ENCODE measurements at regions not wholly inside any gene's neighbourhood (a gene's known extent, or its start where the extent isn't known, plus 50 kb on each side); places are given as distances from the start of the nearest gene placed in this dataset.

DNA sequence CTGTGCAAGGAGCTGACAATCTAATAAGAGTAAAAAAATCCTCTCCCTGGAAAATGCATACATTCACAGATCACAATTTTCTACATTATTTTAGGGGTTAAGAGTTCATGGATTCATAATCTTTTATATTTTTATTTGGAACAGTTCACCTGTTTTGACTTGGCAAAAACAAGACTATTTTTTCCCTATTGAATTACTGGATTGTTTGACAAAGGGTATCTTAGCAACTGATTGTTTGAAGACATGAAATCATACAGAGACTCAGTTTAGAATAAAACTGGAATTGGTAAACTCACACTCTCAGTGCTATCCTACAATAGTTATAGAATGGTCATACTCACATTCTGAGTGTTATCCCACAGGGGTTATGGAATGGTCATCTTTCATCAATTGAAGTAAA, 358.2 kb upstream of the PTGER4 start:
- no peak for DNase-seq (ENCODE audit: low read depth)
- in situ Hi-C loops (cut with HindIII; ENCODE audit: low pct_unique_long_range_greater_than_20kb, low sequenced_read_pairs), result no loop called here

DNA sequence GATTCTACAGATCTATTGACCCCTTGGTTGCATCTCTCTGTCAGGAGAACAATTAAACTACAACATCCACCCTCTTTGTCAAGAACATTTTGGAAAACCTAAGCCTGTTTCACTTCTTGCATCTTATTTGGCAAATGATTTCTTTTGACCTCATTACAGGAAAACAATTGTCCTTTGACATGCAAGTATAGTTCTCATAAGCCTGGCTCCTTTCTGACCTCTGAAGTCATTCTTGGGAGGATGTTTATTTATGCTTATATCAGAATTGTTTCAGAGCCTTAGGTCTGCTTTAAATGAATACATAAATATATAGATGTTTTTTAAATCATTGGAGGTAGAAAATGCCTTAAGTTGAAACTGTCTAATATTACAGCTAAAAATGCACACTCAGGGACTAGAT, 361.3 kb upstream of the PTGER4 start:
- in situ Hi-C loops (cut with HindIII; ENCODE audit: low pct_unique_long_range_greater_than_20kb, low sequenced_read_pairs), result no loop called here
- no peak for DNase-seq (ENCODE audit: low read depth)

DNA sequence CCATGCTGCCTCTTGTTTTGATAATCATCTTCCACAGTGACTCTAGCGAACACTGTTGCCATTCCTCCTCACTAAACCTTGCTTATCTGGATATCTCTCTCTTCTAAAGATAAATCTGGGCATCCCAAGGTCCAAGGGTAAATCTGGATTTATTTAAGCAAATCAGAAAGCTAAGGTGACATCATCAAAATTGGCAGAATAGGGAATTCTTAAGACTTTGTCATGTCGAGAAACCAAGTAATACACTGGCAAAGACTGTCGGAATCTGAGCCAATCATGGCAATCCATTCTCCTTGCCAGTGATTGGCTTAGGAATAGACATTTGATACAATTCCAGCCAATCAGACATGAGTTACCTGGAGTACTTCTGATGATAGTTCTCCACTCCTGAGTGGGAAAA, 362.7 kb upstream of the PTGER4 start:
- in situ Hi-C loops (cut with HindIII; ENCODE audit: low pct_unique_long_range_greater_than_20kb, low sequenced_read_pairs), result no loop called here
- no peak for DNase-seq (ENCODE audit: low read depth)

DNA sequence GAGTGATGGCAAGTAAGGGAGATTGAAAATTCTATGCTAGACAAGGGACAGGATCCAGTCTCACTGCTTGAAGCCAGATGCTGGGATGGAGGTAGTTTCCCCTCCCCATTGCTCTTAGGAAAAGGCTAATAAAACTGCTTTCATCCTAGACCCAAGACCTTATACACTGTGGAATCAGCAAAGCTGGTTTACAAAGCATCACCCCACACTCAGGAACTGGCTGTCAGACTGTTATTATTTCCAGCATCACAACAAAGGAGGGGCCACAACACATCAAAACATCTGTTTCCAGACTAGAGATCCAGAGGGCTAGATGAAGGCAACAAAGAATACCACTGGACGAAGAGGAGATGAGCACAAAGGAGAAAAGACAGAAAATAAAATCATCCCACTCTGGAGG, 364.6 kb upstream of the PTGER4 start:
- DNase-seq (ENCODE audit: low read depth), result no peak

DNA sequence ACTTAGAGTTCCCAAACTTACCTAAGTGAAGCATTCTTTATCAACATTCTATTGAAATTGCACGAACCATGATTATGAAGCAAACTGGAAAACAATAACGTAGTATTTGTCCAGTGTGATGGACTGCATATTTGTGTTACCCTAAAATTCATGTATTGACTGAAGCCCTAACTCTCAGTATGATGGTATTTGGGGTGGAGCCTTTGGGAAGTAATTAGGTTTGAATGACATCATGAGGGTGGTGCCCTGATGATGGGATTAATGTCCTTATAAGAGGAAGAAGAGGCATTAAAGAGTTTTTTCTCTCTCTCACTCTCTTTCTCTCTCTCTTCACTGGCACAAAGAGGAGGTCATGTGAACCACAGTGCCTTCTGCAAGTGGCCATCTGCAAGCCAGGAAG, 365.4 kb upstream of the PTGER4 start:
- in situ Hi-C loops (cut with HindIII; ENCODE audit: low pct_unique_long_range_greater_than_20kb, low sequenced_read_pairs), result no loop called here
- DNase-seq (ENCODE audit: low read depth), result no peak

More for the DNA sequence above, 364.6 kb upstream of the PTGER4 start:
- in situ Hi-C loops (cut with HindIII; ENCODE audit: low pct_unique_long_range_greater_than_20kb, low sequenced_read_pairs), result no loop called here

DNA sequence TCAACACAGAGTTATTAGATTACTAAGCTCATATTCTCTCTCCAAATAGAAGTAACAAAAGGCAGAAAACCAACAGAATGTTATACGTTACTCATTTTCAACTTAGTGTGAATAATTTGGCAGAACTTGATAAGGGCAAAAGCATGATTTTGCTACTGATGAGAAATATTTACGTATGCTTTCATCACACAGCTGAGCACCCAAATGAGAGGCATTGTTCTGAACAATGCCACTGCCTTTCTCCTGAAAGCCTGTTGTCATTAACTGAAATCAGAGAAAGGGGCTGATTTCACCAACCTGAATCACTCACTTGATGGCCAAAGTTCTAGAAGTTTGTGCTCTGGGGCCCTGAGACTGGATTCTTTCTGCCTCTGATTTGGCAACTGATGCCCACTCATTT, 367.5 kb upstream of the PTGER4 start:
- in situ Hi-C loops (cut with HindIII; ENCODE audit: low pct_unique_long_range_greater_than_20kb, low sequenced_read_pairs), result no loop called here
- no peak for DNase-seq (ENCODE audit: low read depth)

DNA sequence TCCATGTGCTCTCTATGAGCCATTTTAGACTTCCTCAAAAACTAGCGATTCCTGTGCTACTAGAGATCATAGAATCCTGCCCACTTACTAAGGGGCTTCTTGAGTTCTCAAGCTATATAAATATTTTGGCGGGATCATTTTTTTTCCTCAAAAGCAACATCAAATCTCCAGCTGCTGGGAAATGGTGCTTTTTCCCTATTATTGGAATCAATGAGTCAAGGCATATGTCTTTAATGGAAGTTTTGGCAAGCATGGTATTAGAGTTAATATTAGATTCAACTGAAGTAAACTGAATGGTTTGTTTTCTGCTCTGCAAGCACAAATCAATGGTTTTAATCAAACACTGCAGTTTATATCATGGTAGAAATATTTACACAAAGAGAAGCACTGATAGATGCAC, 369.9 kb upstream of the PTGER4 start:
- no peak for DNase-seq (ENCODE audit: low read depth)
- in situ Hi-C loops (cut with HindIII; ENCODE audit: low pct_unique_long_range_greater_than_20kb, low sequenced_read_pairs), result no loop called here

DNA sequence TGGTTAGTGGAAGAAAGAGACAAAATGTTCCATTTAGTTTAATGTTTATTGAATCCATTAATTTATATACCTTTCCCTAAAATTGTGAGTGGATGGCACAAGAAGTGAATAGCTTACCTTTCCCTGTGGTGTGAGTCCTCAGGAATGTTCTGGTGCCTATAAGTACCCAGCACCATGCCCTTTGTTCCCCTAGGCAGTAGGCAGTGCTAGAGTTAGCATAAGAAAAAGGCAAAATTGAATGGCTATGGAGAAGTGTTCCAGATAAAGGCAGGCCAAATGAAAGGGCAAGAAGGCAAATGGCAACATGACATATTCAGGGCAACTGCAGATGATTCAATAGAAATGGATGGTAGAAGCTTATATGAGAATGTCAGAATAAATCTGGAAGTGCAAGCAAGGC, 370.8 kb upstream of the PTGER4 start:
- DNase-seq (ENCODE audit: low read depth), result no peak
- in situ Hi-C loops (cut with HindIII; ENCODE audit: low pct_unique_long_range_greater_than_20kb, low sequenced_read_pairs), result no loop called here

DNA sequence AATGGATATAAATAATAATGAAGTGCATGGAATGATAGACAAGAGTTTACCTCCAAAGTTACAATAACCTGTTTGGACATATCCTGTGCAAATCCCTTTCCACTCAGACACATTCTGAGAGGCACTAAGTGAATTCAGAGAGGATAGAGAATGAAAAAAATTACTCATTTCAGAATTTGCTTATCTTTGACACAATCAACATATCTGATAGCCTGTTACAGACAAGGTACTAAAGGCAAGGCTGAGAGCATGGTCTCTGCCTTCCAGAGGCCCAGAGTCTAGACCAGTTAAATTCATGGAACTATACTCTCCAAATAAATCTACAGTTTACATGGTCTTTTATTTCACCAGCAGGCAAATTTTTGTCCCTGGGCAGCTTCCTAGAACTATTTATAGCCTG, 371.8 kb upstream of the PTGER4 start:
- in situ Hi-C loops (cut with HindIII; ENCODE audit: low pct_unique_long_range_greater_than_20kb, low sequenced_read_pairs), result no loop called here
- DNase-seq (ENCODE audit: low read depth), result no peak

DNA sequence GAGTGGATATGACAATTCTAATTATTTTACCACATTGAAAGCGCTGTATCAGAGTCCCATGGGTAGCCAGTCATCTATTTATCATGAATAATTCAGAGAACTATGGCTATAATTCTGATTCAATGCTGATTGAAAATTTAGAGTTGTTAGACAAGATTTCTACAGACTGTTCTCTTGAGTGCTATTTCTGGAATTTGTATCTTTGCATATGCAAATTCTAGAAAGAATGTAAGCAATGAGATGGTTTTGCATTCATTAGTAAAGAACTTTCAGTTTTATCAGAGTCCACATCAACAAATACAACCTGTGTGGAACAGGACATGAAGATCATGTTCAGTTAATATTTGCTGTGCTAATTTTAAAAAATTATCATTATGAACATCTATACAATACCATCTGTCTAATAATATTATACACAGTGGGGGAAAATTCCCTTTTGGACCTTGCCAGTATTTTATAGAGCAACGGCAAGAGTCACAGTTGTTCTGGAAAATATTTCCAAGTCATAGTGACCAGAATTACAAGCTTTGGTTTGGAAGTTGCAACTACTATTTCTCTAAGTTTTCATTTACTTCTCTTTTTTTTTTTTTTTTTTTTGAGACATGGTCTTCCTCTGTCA, 372.7 kb upstream of the PTGER4 start:
- DNase-seq (ENCODE audit: low read depth), result no peak
- in situ Hi-C loops (cut with HindIII; ENCODE audit: low pct_unique_long_range_greater_than_20kb, low sequenced_read_pairs), result no loop called here

DNA sequence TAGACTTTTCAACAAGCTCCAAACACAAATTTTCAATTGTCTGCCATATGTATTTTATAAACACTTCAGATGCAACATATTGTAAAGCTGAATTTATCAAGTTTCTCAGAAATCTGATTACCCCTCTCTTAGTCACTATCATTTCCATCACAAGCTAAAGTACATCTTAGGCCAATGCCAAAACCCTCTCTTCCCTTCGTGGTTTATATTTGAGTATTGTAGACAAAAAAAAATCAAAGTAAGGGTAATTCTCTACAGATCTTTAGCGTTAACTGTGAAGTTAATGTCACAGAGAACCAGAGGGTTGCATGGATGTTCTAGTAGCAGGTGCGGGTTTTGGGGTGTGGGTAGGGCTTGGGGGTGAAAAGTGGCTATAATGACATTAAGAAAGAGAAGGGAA, 387.7 kb upstream of the PTGER4 start:
- in situ Hi-C loops (cut with HindIII; ENCODE audit: low pct_unique_long_range_greater_than_20kb, low sequenced_read_pairs), result no loop called here
- DNase-seq (ENCODE audit: low read depth), result no peak

DNA sequence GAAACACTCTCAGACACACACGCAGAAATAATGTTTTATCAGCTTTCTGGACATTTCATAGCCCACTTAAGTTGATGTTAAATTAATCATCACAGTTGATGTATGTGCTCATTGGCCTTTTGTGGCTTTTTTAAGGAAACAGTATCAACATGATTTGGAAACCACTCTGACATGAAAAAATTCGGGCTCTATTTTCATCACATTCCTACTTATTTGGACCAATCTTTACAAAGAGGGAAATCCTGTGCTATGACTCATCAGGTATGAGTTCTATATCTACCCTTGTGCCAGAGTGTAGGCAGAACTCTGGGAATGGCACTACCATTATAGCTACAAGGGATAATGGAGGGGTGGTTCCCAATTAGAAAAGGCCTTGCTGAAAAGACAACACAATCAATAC, 388.4 kb upstream of the PTGER4 start:
- in situ Hi-C loops (cut with HindIII; ENCODE audit: low pct_unique_long_range_greater_than_20kb, low sequenced_read_pairs), result no loop called here
- DNase-seq (ENCODE audit: low read depth), result no peak

DNA sequence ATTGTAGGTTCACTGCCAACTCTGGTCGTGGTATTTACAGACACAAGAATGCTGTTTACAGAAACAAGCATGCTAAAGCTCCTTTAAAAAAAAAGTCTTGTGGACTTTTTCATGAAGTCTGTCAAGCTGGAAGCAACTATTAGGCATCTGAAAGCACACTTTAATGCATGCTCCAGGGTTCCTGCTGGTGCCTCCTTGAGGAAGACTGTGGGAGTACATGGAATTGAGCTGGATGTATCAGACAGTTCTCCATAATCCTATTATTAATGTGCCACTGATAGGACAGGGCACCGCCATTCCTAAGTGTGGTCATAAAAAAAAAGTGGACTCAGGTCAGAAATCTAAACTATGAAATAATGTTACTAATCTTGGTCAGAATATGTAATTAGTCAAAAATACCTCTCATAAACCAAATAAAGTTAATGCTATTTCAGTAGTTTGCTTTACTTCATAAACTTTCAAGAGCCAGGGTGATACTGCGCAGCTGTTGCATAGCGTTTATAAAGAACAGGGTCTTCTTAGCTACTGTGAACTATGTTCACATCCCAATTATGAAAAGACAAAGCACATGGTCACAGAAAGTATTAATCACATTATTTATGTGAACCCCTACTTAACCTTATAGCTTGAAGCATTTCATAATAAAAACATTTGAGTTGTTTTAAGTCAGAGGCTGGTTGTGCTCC, 390.8 kb upstream of the PTGER4 start:
- in situ Hi-C loops (cut with HindIII; ENCODE audit: low pct_unique_long_range_greater_than_20kb, low sequenced_read_pairs), result no loop called here
- no peak for DNase-seq (ENCODE audit: low read depth)

DNA sequence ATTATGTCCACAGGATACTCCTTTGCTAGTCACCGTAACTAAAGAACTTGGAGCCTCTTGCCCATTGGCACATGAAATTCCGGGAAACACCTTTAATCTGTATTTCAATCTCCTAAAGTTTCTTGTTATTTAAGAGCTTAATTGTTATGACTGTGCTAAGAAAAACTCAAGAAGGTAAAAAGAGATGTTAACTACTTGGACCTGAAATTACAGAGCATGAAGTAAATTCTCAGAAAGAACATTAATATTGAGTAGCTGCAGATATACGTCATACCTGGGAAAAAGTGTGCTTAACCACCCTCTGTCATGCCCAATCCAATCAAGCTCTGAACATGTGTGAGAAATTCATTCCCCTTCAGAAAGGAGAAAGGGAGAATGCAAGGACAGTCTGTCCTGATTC, 394.9 kb upstream of the PTGER4 start:
- in situ Hi-C loops (cut with HindIII; ENCODE audit: low pct_unique_long_range_greater_than_20kb, low sequenced_read_pairs), result no loop called here
- no peak for DNase-seq (ENCODE audit: low read depth)

DNA sequence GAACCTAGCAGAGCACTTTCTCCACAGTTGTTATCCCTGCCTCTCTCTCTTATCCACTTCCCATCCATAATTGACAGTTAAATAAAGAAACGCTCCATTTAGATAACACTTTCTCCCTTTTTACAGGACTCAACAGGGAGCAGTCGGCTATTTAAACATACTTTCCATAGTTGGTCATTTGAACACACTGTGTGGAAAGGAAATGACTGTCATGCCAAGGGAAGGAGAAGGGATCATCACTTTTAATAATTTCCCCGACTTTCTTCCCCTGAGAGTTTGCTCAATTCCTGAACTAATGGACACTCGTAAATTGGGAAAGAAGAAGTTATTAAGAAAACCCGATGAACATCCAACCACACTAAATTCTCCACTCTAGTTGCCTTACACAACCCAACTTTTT, 400.8 kb upstream of the PTGER4 start:
- in situ Hi-C loops (cut with HindIII; ENCODE audit: low pct_unique_long_range_greater_than_20kb, low sequenced_read_pairs), result no loop called here
- DNase-seq (ENCODE audit: low read depth), result no peak

DNA sequence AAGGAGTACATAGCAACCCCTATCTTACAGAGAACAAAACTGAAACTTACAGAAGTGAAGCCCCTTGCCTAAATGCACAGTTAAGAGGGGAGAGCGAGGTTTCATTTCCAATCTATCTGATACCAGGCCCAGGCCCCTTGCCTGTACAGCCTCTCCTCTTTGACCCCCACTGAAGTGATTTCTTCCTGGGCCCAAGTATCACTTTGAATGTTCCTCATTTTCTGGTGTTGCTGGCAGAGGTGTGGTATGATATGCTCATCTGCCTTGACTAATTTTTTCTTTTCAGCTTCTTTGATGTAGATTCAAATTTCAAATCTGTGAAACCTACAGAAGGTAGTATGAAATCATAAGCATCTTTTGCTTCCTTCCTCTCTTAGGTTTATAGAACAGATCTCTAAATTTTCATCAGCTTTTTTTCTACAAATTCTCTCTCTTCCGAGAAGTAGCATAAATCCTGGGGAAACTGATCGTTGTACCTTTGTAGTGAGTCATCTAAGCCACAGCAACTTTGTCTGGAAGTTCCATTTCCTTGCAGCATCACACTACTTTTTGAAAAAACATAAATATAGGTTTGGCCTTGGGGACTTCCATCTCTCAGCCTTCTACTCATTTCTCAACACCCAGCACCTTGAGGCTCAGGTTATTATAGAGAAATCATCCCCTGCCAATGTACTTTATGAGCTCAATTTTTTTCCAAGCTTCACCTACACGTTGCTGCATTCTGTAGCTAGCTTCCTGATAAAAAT, 402.4 kb upstream of the PTGER4 start:
- no peak for DNase-seq (ENCODE audit: low read depth)
- in situ Hi-C loops (cut with HindIII; ENCODE audit: low pct_unique_long_range_greater_than_20kb, low sequenced_read_pairs), result no loop called here

DNA sequence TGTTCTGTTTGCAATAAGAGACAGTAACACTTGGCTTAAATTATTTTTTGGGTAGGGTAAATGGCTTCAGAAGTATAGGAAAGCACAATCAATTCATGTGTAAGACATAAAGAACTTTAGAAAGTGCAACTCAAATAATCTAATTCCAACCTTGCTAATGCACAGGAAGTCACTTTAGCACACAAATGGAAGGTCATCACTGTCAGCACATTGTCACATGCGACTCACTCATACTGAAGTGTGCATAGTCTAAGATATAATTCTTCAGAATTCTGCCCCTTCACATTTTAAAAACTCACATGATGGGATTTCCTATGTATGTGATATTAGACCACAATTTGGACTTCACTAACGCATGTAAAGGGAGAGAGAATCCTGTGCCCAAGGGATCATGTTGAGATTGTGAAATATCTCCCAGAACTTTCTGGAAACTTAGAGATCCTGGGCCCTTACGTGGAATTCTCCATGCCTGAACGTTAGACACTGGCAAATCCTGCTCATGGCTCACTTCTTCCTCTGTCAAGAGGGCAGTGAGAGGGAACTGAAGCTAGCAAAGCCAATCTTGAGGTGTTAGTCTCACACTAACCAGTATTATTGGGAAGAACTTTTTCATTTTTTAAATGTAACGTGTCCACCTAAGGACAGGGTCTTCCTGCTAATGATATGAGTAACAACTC, 403.2 kb upstream of the PTGER4 start:
- no peak for DNase-seq (ENCODE audit: low read depth)
- in situ Hi-C loops (cut with HindIII; ENCODE audit: low pct_unique_long_range_greater_than_20kb, low sequenced_read_pairs), result no loop called here

DNA sequence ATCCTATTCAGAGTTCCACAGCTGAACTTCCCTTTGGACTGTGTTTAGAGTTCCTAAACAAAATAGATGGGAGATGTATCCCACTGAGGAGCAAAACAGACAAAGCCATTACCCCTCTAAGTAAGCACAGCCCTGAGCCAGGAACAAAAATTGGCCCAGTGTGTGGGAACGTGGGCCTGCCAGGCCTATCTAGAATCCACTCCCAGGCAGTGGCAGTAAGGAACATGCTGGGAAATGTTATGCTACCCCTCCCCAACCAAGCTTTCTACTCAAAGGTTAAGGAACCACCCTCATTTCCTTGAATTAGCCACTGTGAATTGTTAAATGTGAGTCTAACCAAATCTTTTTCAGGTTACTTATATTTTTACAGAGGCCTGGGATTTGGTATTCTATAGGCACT, 405.1 kb upstream of the PTGER4 start:
- in situ Hi-C loops (cut with HindIII; ENCODE audit: low pct_unique_long_range_greater_than_20kb, low sequenced_read_pairs), result no loop called here
- no peak for DNase-seq (ENCODE audit: low read depth)

DNA sequence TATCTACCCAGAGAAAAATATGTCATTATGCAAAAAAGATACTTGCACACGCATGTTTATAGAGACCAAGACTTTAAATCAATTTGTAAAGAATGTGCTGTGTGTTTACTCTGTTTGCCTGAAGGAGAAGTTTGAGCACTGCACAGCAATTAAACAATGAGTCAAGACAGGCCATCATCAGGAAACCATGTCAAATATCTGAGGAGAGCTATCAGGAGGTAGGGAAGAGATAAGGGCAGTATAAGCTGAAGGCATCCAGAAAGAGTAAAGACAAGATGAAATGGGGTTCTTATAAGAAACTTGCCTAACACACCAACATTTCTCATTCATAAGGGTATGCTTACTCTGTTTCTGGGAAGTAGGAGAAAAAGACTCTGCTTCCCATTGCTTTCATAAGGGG, 405.8 kb upstream of the PTGER4 start:
- no peak for DNase-seq (ENCODE audit: low read depth)
- in situ Hi-C loops (cut with HindIII; ENCODE audit: low pct_unique_long_range_greater_than_20kb, low sequenced_read_pairs), result no loop called here
